Activated CD4-positive, CD25-positive, alpha-beta regulatory T cell treated with anti-CD3 and anti-CD28 coated beads, Interleukin-2, amount 50 U/mL, for 24 hours (primary cell): ENCODE measurements at regions not wholly inside any gene's neighbourhood (a gene's known extent, or its start where the extent isn't known, plus 50 kb on each side); places are given as distances from the start of the nearest gene placed in this dataset.
"Not testable (repeated sequence)": the region's sequence is repeated elsewhere in the genome, so short reads cannot be mapped to it uniquely, and the experiment has no call there.

ENCODE experiments used
- ATAC-seq, 2 donors: fragments of 150-1000 bp; cut with Tn5 transposase; one replicate each; pipeline ENCODE4 v1.10.0; 2021; ENCODE audit warnings: mild to moderate bottlenecking in 1 of 2, moderate library complexity in 1 of 2

- no peak for ATAC-seq
Measured at GRCh38 chr14:53386362-53386761, 233.2 kb upstream of the DDHD1 start.

- no peak for ATAC-seq
Measured at GRCh38 chr14:53384536-53384935, 231.4 kb upstream of the DDHD1 start.

- no peak for ATAC-seq
Measured at GRCh38 chr14:53384073-53384472, 230.9 kb upstream of the DDHD1 start.

GRCh38 chr14:53381895-53382294, 228.8 kb upstream of the DDHD1 start:
- ATAC-seq, result no peak

- no peak for ATAC-seq
Measured at GRCh38 chr14:53380867-53381225, 227.7 kb upstream of the DDHD1 start.

- no peak for ATAC-seq
Measured at GRCh38 chr14:53380052-53380866, 227.1 kb upstream of the DDHD1 start.

GRCh38 chr14:53378142-53378541, 225.0 kb upstream of the DDHD1 start:
- no peak for ATAC-seq

- ATAC-seq, result no peak
Measured at GRCh38 chr14:53376064-53376463, 222.9 kb upstream of the DDHD1 start.

GRCh38 chr14:53375599-53375998, 222.5 kb upstream of the DDHD1 start:
- ATAC-seq, result no peak

GRCh38 chr14:53368711-53369201, 215.6 kb upstream of the DDHD1 start:
- no peak for ATAC-seq

GRCh38 chr14:53368066-53368465, 214.9 kb upstream of the DDHD1 start:
- no peak for ATAC-seq

- no peak for ATAC-seq
Measured at GRCh38 chr14:53367644-53368026, 214.5 kb upstream of the DDHD1 start.

GRCh38 chr14:53365486-53366130, 212.5 kb upstream of the DDHD1 start:
- ATAC-seq, result no peak

GRCh38 chr14:53362916-53363315, 209.8 kb upstream of the DDHD1 start:
- not testable (repeated sequence) for ATAC-seq

GRCh38 chr14:53360829-53361228, 207.7 kb upstream of the DDHD1 start:
- ATAC-seq, result no peak

- ATAC-seq, result no peak
Measured at GRCh38 chr14:53358166-53358565, 205.0 kb upstream of the DDHD1 start.

- ATAC-seq, result no peak
Measured at GRCh38 chr14:53356361-53357150, 203.4 kb upstream of the DDHD1 start.

- ATAC-seq, result no peak
Measured at GRCh38 chr14:53355581-53356112, 202.5 kb upstream of the DDHD1 start.

- no peak for ATAC-seq
Measured at GRCh38 chr14:53354336-53354735, 201.2 kb upstream of the DDHD1 start.

GRCh38 chr14:53350866-53351265, 197.7 kb upstream of the DDHD1 start:
- ATAC-seq, result no peak

- no peak for ATAC-seq
Measured at GRCh38 chr14:53350429-53350828, 197.3 kb upstream of the DDHD1 start.

- no peak for ATAC-seq
Measured at GRCh38 chr14:53346988-53347387, 193.9 kb upstream of the DDHD1 start.

GRCh38 chr14:53341324-53341723, 188.2 kb upstream of the DDHD1 start:
- no peak for ATAC-seq
